Neutrophil (primary cell): ENCODE measurements at regions not wholly inside any gene's neighbourhood (a gene's known extent, or its start where the extent isn't known, plus 50 kb on each side); places are given as distances from the start of the nearest gene placed in this dataset.

Source experiments
- H3K27ac ChIP-seq: fragments of 200-600 bp; sonication (generic); 2 replicates; pipeline ENCODE4 v1.5.1; 2016; ENCODE audit warnings: mild to moderate bottlenecking, moderate library complexity
- H3K27me3 ChIP-seq: fragments of 200-600 bp; sonication (generic); 2 replicates; pipeline ENCODE4 v1.6.0; 2016; ENCODE audit warnings: mild to moderate bottlenecking
- H3K36me3 ChIP-seq: fragments of 200-600 bp; sonication (generic); 2 replicates; pipeline ENCODE4 v1.5.1; 2017
- H3K4me1 ChIP-seq, 2 experiments: fragments of 200-600 bp in 1 of 2; sonication (generic) in 1 of 2; 1 replicate in 1 of 2; 2 replicates in 1 of 2; pipeline versions ENCODE4 v1.5.1 to v1.6.1; 2013 to 2016; ENCODE audit warnings: low read depth in 1 of 2, low read length in 1 of 2, mild to moderate bottlenecking in 1 of 2, moderate library complexity in 1 of 2; ENCODE audit not compliant: control insufficient read depth in 1 of 2, insufficient read depth in 1 of 2
- H3K4me3 ChIP-seq, 2 experiments: fragments of 200-600 bp in 1 of 2; sonication (generic) in 1 of 2; 1 replicate in 1 of 2; 2 replicates in 1 of 2; pipeline ENCODE4 v1.5.1; 2013 to 2016; ENCODE audit warnings: low read depth in 1 of 2, low read length in 1 of 2, mild to moderate bottlenecking in 1 of 2, moderate library complexity in 1 of 2
- H3K9me3 ChIP-seq: fragments of 200-600 bp; sonication (generic); 2 replicates; pipeline ENCODE4 v1.5.1; 2016
- CTCF ChIP-seq: fragments of 200-600 bp; sonication (generic); IDR thresholded peaks from 2 replicates; pipeline ENCODE4 v1.5.1; 2016; ENCODE audit warnings: antibody characterized with exemption

DNA sequence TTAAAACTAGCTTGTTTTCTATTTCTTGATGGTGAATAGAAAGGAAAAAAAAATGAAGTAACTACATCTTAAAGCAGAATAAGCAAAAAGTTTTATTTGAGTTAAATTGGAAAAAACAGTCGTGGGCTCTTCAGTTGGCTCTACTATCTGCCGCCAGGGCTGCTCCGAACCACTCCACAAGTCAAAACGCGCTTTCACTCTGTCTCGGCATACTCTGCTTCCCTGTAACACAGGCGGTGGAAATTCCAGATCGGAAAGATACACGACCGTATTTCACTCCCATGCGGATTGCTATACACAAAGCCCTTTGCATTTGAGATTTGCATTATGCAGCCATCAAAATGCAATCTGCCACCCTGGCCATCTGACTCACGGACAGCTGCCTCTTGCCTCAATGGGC, 505.6 kb downstream of the IRX1 start:
- TF ChIP-seq CTCF = no peak
- no peaks in the 10 kb centered on the region for H3K36me3 ChIP-seq
- no peaks in the 10 kb centered on the region for H3K9me3 ChIP-seq
- H3K27me3 ChIP-seq = no peaks in the 10 kb centered on the region
- no peak overlapping the region for H3K27ac ChIP-seq
- no peaks in the 10 kb centered on the region for H3K4me1 ChIP-seq
- H3K4me3 ChIP-seq = no peak overlapping the region

DNA sequence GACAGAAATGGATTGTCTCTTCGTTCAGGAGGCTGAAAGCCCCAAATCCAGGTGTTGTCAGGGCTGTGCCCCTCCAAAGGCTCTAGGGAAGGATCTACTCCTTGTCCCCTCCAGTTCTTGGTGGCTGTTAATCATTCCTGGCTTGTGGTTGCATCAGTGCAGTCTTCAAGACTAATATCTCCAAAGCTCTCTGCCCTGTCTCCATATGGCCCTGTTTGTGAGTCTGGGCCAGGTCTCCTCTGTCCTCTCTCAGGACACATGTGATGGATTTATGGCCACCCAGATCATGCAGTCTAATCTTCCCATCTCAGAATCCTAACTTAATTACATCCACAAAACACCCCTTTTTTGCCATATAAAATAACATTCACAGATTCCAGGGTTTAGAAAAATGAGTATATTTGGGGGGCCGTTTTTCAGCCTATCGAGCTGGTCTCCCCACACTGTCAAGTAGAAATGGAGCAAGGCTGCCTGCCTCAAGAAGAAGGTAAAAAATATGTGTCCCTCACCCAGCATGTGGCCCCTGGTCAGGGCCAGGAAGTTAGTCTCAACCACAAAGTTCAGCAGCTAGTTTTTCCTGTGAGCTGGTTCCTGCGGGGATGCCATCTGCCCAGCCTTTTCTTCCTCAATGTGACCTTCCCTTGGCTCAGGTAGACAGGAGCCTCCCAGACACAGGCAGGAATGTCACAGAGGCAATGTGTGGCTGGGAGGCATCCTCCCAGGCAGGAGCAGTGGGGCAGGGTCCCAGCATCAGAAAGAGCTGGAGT, 509.4 kb downstream of the IRX1 start:
- Histone ChIP-seq H3K27me3 (no peaks in the 10 kb centered on the region), H3K4me3 (no peak overlapping the region), H3K4me1 (no peaks in the 10 kb centered on the region), H3K36me3 (no peaks in the 10 kb centered on the region), H3K9me3 (no peaks in the 10 kb centered on the region), H3K27ac (no peak overlapping the region)
- TF ChIP-seq CTCF = no peak

GRCh38 chr5:4108690-4109089, 513.1 kb downstream of the IRX1 start:
- Histone ChIP-seq H3K27me3 (no peaks in the 10 kb centered on the region), H3K9me3 (no peaks in the 10 kb centered on the region), H3K36me3 (no peaks in the 10 kb centered on the region), H3K4me3 (no peak overlapping the region), H3K27ac (no peak overlapping the region), H3K4me1 (no peaks in the 10 kb centered on the region)
- TF ChIP-seq CTCF = no peak

GRCh38 chr5:4113426-4113825, 517.8 kb downstream of the IRX1 start:
- TF ChIP-seq CTCF = no peak
- no peaks in the 10 kb centered on the region for H3K4me1 ChIP-seq
- no peaks in the 10 kb centered on the region for H3K27me3 ChIP-seq
- H3K27ac ChIP-seq = no peak overlapping the region
- H3K36me3 ChIP-seq = no peaks in the 10 kb centered on the region
- no peaks in the 10 kb centered on the region for H3K9me3 ChIP-seq
- no peak overlapping the region for H3K4me3 ChIP-seq

DNA sequence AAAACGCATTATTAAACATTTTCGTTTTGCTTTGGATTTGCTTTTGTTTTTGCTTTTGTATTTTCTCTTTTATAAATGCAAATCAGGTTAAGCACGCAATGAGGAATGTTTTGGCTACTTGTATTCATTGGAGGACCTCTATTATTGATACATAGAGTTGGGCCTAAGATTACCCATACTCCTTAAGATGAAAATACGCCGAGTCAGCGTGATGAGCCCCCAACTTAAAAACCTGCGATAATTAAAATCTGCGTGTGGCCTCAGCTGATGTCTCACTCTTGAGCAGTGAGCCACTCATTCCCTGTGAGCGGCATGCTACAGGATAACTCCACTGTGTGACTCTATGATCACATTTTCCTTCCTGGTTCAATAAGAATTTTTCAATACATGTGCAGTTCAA, 518.3 kb downstream of the IRX1 start:
- TF ChIP-seq CTCF = no peak
- Histone ChIP-seq H3K4me3 (no peak overlapping the region), H3K4me1 (no peaks in the 10 kb centered on the region), H3K27ac (no peak overlapping the region), H3K9me3 (no peaks in the 10 kb centered on the region), H3K27me3 (no peaks in the 10 kb centered on the region), H3K36me3 (no peaks in the 10 kb centered on the region)

GRCh38 chr5:4114452-4114851, 518.8 kb downstream of the IRX1 start:
- H3K4me1 ChIP-seq = no peaks in the 10 kb centered on the region
- TF ChIP-seq CTCF = no peak
- no peak overlapping the region for H3K27ac ChIP-seq
- H3K36me3 ChIP-seq = no peaks in the 10 kb centered on the region
- H3K27me3 ChIP-seq = no peaks in the 10 kb centered on the region
- no peak overlapping the region for H3K4me3 ChIP-seq
- no peaks in the 10 kb centered on the region for H3K9me3 ChIP-seq
